GM23338 (cell line): ENCODE measurements at regions not wholly inside any gene's neighbourhood (a gene's known extent, or its start where the extent isn't known, plus 50 kb on each side); places are given as distances from the start of the nearest gene placed in this dataset.

ENCODE experiments used
- ATAC-seq: fragments of 200-7000 bp; cut with Tn5 transposase; 3 replicates; pipeline ENCODE4 v1.9.1; 2020
- DNase-seq: peaks from one replicate; pipeline ENCODE4 v3.0.0-alpha.2; 2015; ENCODE audit warnings: low spot score
- H2AFZ ChIP-seq: fragments of 200-600 bp; sonication (generic); 2 replicates; pipeline ENCODE4 v1.8.0; 2016; ENCODE audit warnings: antibody characterized with exemption, mild to moderate bottlenecking, moderate library complexity
- H3F3A ChIP-seq: fragments of 200-600 bp; sonication (generic); replicated peaks from 2 replicates; pipeline ENCODE4 v1.8.0; 2017; ENCODE audit warnings: antibody characterized with exemption, mixed run types, low read depth
- H3K27ac ChIP-seq: fragments of 200-600 bp; sonication (generic); 2 replicates; pipeline ENCODE4 v1.6.1; 2016; ENCODE audit warnings: low read depth
- H3K27me3 ChIP-seq: fragments of 200-600 bp; sonication (generic); 2 replicates; pipeline ENCODE4 v1.8.0; 2016; ENCODE audit warnings: mild to moderate bottlenecking, mixed run types, moderate library complexity; ENCODE audit not compliant: insufficient read depth
- H3K36me3 ChIP-seq: fragments of 200-600 bp; sonication (generic); 2 replicates; pipeline ENCODE4 v1.8.0; 2016; ENCODE audit warnings: mild to moderate bottlenecking; ENCODE audit not compliant: insufficient read depth
- H3K4me1 ChIP-seq: fragments of 200-600 bp; sonication (generic); 2 replicates; pipeline ENCODE4 v1.8.0; 2016; ENCODE audit warnings: mild to moderate bottlenecking, moderate library complexity; ENCODE audit not compliant: insufficient read depth
- H3K4me2 ChIP-seq: fragments of 200-600 bp; sonication (generic); 2 replicates; pipeline ENCODE4 v1.7.1; 2017; ENCODE audit warnings: mixed run types
- H3K4me3 ChIP-seq: fragments of 200-600 bp; sonication (generic); 2 replicates; pipeline ENCODE4 v1.6.1; 2016; ENCODE audit warnings: mixed run types
- H3K79me2 ChIP-seq: fragments of 200-600 bp; sonication (generic); replicated peaks from 2 replicates; pipeline ENCODE4 v1.8.0; 2017; ENCODE audit warnings: mild to moderate bottlenecking; ENCODE audit not compliant: insufficient read depth
- H3K9me2 ChIP-seq: fragments of 200-600 bp; sonication (generic); 2 replicates; pipeline ENCODE4 v1.8.0; 2017; ENCODE audit not compliant: insufficient read depth
- H4K20me1 ChIP-seq: fragments of 200-600 bp; sonication (generic); replicated peaks from 2 replicates; pipeline ENCODE4 v1.8.0; 2017; ENCODE audit warnings: mild to moderate bottlenecking; ENCODE audit not compliant: insufficient read depth
- H3K27ac Mint-ChIP-seq: 2 replicates; pipeline ENCODE4 v1.8.0; 2020; ENCODE audit warnings: inconsistent platforms, mild to moderate bottlenecking, moderate library complexity, mixed read lengths
- H3K27me3 Mint-ChIP-seq: 3 replicates; pipeline ENCODE4 v1.8.0; 2022; ENCODE audit warnings: low read depth, mild to moderate bottlenecking, moderate library complexity, mixed read lengths, inconsistent platforms; ENCODE audit not compliant: insufficient read depth, poor library complexity
- H3K36me3 Mint-ChIP-seq: 3 replicates; pipeline ENCODE4 v1.8.0; 2021; ENCODE audit warnings: low read depth, mild to moderate bottlenecking, inconsistent platforms, moderate library complexity, mixed read lengths
- H3K4me1 Mint-ChIP-seq: 3 replicates; pipeline ENCODE4 v1.8.0; 2020; ENCODE audit warnings: mild to moderate bottlenecking, inconsistent platforms, mixed read lengths
- H3K4me3 Mint-ChIP-seq: 3 replicates; pipeline ENCODE4 v1.8.0; 2021; ENCODE audit warnings: moderate library complexity, mild to moderate bottlenecking, inconsistent platforms, mixed read lengths
- H3K9me3 Mint-ChIP-seq: 3 replicates; pipeline ENCODE4 v1.8.0; 2020; ENCODE audit warnings: moderate library complexity, mild to moderate bottlenecking, inconsistent platforms, mixed read lengths
- CREB1 ChIP-seq: fragments of 250-450 bp; sonication (Bioruptor Pico); IDR thresholded peaks from 2 replicates; pipeline ENCODE4 v1.5.0; 2020; ENCODE audit warnings: low read depth, mild to moderate bottlenecking, moderate library complexity
- EZH2 ChIP-seq: fragments of 200-600 bp; sonication (generic); IDR thresholded peaks from one replicate; pipeline ENCODE4 v1.8.0; 2017; ENCODE audit warnings: antibody characterized with exemption, mild to moderate bottlenecking, low read depth; ENCODE audit not compliant: unreplicated experiment
- EZH2phosphoT487 ChIP-seq: fragments of 200-600 bp; sonication (generic); IDR thresholded peaks from one replicate; pipeline ENCODE4 v1.8.1; 2018; ENCODE audit warnings: antibody characterized with exemption; ENCODE audit not compliant: unreplicated experiment
- NANOG ChIP-seq: IDR thresholded peaks from 2 replicates; pipeline ENCODE4 v1.6.1; 2016; ENCODE audit warnings: antibody characterized with exemption, borderline replicate concordance
- POLR2AphosphoS5 ChIP-seq: IDR thresholded peaks from 2 replicates; pipeline ENCODE4 v1.6.1; 2016; ENCODE audit warnings: antibody characterized with exemption, low read depth
- TF ChIP-seq, protein P1 (sequence below): fragments of 250-450 bp; sonication (Bioruptor Pico); IDR thresholded peaks from 2 replicates; pipeline ENCODE4 v1.5.0; 2020; ENCODE audit warnings: mild to moderate bottlenecking, moderate library complexity
- TF ChIP-seq, protein P2 (sequence below): IDR thresholded peaks from 2 replicates; pipeline ENCODE4 v1.6.1; 2016; ENCODE audit warnings: antibody characterized with exemption
- TF ChIP-seq, protein P3 (sequence below): IDR thresholded peaks from one replicate; pipeline ENCODE4 v1.6.1; 2018; ENCODE audit warnings: antibody characterized with exemption; ENCODE audit not compliant: unreplicated experiment
- TF ChIP-seq, protein P4 (sequence below), 2 experiments: fragments of 200-600 bp in 1 of 2; sonication (generic) in 1 of 2; conservative IDR thresholded peaks; 2 replicates each; pipeline versions ENCODE4 v1.5.1 to v1.6.1; 2016 to 2017; ENCODE audit warnings: antibody characterized with exemption in 2 of 2, low read depth in 2 of 2, mild to moderate bottlenecking in 2 of 2, moderate library complexity in 1 of 2

DNA sequence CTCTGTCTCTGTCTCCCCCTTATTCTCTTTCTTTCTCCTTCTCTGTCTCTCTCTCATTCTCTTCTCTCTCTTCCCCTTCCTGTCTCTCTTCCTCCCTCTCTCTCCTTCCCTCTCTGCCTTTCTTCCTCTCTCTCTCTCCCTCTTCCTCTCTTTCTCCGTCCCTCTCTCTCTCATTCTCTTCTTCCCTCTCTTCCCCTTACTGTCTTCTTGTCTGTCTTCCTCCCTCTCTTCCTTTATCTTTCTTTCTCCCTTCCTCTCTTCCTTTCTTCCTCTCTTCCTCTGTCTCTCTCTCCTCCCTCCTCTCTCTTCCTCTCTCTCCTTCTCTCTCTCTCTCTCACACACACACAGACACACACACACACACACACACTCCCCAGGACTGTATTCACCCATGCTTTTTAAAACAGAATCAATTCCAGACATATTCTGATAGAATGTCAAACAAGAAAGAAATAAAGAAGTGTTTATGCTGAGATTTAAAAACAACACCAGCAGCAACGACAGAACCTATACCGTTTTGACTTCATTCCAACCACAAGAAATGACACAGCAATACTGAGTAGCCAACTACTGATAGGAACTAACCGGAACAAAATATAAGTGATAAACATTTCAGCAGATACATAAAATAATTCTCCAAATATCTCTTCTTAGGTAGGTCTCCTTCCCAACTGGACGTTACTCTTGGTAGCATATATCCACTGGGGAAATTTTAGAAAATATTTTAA is 296.7 kb downstream of the ASMT start:
- no peak overlapping the region; the same call in 1 of the 2 replicates for H3K27ac Mint-ChIP-seq
- Histone ChIP-seq H3K79me2 (no peaks in the 10 kb centered on the region), H3K4me1 (no peaks in the 10 kb centered on the region), H4K20me1 (no peaks in the 10 kb centered on the region), H2AFZ (no peak overlapping the region), H3K4me3 (no peak overlapping the region), H3K27me3 (no peaks in the 10 kb centered on the region), H3K36me3 (no peaks in the 10 kb centered on the region), H3K4me2 (no peak overlapping the region), H3F3A (no peaks in the 10 kb centered on the region), H3K27ac (no peak overlapping the region), H3K9me2 (no peaks in the 10 kb centered on the region)
- TF ChIP-seq CREB1 (CRISPR knock-in tag) (no peak), EZH2 (no peak), EZH2phosphoT487 (no peak), NANOG (no peak), POLR2AphosphoS5 (no peak)
- TF ChIP-seq, protein P1, sequence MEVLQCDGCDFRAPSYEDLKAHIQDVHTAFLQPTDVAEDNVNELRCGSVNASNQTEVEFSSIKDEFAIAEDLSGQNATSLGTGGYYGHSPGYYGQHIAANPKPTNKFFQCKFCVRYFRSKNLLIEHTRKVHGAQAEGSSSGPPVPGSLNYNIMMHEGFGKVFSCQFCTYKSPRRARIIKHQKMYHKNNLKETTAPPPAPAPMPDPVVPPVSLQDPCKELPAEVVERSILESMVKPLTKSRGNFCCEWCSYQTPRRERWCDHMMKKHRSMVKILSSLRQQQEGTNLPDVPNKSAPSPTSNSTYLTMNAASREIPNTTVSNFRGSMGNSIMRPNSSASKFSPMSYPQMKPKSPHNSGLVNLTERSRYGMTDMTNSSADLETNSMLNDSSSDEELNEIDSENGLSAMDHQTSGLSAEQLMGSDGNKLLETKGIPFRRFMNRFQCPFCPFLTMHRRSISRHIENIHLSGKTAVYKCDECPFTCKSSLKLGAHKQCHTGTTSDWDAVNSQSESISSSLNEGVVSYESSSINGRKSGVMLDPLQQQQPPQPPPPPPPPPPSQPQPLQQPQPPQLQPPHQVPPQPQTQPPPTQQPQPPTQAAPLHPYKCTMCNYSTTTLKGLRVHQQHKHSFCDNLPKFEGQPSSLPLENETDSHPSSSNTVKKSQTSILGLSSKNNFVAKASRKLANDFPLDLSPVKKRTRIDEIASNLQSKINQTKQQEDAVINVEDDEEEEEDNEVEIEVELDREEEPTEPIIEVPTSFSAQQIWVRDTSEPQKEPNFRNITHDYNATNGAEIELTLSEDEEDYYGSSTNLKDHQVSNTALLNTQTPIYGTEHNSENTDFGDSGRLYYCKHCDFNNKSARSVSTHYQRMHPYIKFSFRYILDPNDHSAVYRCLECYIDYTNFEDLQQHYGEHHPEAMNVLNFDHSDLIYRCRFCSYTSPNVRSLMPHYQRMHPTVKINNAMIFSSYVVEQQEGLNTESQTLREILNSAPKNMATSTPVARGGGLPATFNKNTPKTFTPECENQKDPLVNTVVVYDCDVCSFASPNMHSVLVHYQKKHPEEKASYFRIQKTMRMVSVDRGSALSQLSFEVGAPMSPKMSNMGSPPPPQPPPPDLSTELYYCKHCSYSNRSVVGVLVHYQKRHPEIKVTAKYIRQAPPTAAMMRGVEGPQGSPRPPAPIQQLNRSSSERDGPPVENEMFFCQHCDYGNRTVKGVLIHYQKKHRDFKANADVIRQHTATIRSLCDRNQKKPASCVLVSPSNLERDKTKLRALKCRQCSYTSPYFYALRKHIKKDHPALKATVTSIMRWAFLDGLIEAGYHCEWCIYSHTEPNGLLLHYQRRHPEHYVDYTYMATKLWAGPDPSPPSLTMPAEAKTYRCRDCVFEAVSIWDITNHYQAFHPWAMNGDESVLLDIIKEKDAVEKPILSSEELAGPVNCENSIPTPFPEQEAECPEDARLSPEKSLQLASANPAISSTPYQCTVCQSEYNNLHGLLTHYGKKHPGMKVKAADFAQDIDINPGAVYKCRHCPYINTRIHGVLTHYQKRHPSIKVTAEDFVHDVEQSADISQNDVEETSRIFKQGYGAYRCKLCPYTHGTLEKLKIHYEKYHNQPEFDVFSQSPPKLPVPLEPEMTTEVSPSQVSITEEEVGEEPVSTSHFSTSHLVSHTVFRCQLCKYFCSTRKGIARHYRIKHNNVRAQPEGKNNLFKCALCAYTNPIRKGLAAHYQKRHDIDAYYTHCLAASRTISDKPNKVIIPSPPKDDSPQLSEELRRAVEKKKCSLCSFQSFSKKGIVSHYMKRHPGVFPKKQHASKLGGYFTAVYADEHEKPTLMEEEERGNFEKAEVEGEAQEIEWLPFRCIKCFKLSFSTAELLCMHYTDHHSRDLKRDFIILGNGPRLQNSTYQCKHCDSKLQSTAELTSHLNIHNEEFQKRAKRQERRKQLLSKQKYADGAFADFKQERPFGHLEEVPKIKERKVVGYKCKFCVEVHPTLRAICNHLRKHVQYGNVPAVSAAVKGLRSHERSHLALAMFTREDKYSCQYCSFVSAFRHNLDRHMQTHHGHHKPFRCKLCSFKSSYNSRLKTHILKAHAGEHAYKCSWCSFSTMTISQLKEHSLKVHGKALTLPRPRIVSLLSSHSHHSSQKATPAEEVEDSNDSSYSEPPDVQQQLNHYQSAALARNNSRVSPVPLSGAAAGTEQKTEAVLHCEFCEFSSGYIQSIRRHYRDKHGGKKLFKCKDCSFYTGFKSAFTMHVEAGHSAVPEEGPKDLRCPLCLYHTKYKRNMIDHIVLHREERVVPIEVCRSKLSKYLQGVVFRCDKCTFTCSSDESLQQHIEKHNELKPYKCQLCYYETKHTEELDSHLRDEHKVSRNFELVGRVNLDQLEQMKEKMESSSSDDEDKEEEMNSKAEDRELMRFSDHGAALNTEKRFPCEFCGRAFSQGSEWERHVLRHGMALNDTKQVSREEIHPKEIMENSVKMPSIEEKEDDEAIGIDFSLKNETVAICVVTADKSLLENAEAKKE, result no peak
- TF ChIP-seq, protein P2, sequence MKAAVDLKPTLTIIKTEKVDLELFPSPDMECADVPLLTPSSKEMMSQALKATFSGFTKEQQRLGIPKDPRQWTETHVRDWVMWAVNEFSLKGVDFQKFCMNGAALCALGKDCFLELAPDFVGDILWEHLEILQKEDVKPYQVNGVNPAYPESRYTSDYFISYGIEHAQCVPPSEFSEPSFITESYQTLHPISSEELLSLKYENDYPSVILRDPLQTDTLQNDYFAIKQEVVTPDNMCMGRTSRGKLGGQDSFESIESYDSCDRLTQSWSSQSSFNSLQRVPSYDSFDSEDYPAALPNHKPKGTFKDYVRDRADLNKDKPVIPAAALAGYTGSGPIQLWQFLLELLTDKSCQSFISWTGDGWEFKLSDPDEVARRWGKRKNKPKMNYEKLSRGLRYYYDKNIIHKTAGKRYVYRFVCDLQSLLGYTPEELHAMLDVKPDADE, result no peak
- TF ChIP-seq, protein P3, sequence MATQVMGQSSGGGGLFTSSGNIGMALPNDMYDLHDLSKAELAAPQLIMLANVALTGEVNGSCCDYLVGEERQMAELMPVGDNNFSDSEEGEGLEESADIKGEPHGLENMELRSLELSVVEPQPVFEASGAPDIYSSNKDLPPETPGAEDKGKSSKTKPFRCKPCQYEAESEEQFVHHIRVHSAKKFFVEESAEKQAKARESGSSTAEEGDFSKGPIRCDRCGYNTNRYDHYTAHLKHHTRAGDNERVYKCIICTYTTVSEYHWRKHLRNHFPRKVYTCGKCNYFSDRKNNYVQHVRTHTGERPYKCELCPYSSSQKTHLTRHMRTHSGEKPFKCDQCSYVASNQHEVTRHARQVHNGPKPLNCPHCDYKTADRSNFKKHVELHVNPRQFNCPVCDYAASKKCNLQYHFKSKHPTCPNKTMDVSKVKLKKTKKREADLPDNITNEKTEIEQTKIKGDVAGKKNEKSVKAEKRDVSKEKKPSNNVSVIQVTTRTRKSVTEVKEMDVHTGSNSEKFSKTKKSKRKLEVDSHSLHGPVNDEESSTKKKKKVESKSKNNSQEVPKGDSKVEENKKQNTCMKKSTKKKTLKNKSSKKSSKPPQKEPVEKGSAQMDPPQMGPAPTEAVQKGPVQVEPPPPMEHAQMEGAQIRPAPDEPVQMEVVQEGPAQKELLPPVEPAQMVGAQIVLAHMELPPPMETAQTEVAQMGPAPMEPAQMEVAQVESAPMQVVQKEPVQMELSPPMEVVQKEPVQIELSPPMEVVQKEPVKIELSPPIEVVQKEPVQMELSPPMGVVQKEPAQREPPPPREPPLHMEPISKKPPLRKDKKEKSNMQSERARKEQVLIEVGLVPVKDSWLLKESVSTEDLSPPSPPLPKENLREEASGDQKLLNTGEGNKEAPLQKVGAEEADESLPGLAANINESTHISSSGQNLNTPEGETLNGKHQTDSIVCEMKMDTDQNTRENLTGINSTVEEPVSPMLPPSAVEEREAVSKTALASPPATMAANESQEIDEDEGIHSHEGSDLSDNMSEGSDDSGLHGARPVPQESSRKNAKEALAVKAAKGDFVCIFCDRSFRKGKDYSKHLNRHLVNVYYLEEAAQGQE, result no peak
- TF ChIP-seq, protein P4, sequence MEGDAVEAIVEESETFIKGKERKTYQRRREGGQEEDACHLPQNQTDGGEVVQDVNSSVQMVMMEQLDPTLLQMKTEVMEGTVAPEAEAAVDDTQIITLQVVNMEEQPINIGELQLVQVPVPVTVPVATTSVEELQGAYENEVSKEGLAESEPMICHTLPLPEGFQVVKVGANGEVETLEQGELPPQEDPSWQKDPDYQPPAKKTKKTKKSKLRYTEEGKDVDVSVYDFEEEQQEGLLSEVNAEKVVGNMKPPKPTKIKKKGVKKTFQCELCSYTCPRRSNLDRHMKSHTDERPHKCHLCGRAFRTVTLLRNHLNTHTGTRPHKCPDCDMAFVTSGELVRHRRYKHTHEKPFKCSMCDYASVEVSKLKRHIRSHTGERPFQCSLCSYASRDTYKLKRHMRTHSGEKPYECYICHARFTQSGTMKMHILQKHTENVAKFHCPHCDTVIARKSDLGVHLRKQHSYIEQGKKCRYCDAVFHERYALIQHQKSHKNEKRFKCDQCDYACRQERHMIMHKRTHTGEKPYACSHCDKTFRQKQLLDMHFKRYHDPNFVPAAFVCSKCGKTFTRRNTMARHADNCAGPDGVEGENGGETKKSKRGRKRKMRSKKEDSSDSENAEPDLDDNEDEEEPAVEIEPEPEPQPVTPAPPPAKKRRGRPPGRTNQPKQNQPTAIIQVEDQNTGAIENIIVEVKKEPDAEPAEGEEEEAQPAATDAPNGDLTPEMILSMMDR (conservative IDR thresholded peaks at IDR 0.05; ENCODE audit: low read depth in 2 of 2), result no peak
- no peak for ATAC-seq
- H3K4me1 Mint-ChIP-seq, result peaks cover 14% of the 10 kb centered on the region
- no peak for DNase-seq
- H3K9me3 Mint-ChIP-seq, result peaks cover 7% of the 10 kb centered on the region; the same call in 2 of the 3 replicates
- H3K36me3 Mint-ChIP-seq, result 0 out of 3 replicates have a peak, but pooled peaks cover 6% of the 10 kb centered on the region
- peaks cover 8% of the 10 kb centered on the region for H3K27me3 Mint-ChIP-seq
- no peak overlapping the region for H3K4me3 Mint-ChIP-seq
